Thyroid gland (tissue), 4 donors: ENCODE measurements at regions not wholly inside any gene's neighbourhood (a gene's known extent, or its start where the extent isn't known, plus 50 kb on each side); places are given as distances from the start of the nearest gene placed in this dataset. TPM values are rescaled to one million over a fixed set of nuclear protein-coding genes. Genes with fewer than 3 reads are reported as not detected.

Experiments
- DNase-seq, 2 donors: peaks; one replicate each; pipeline ENCODE4 v3.0.0-alpha.2; 2019
- H3K27ac ChIP-seq, 3 donors: fragments of 200-600 bp; sonication (generic); 1 replicate in 2 of 3; 2 replicates in 1 of 3; pipeline ENCODE4 v1.5.1; 2016 to 2019; ENCODE audit warnings: mild to moderate bottlenecking in 1 of 3, moderate library complexity in 1 of 3
- H3K27me3 ChIP-seq: fragments of 200-600 bp; sonication (generic); one replicate; pipeline ENCODE4 v1.5.1; 2019
- H3K36me3 ChIP-seq, 2 donors: fragments of 200-600 bp; sonication (generic); one replicate each; pipeline ENCODE4 v1.5.1; 2016 to 2019
- H3K4me1 ChIP-seq, 2 donors: fragments of 200-600 bp; sonication (generic); one replicate each; pipeline ENCODE4 v1.5.1; 2017 to 2019
- H3K4me3 ChIP-seq, 3 donors: fragments of 200-600 bp; sonication (generic); replicated peaks in 1 of 3; 1 replicate in 2 of 3; 2 replicates in 1 of 3; pipeline ENCODE4 v1.5.1; 2016; ENCODE audit warnings: mild to moderate bottlenecking in 1 of 3
- H3K9me3 ChIP-seq: fragments of 200-600 bp; sonication (generic); one replicate; pipeline ENCODE4 v1.5.1; 2017
- POLR2A ChIP-seq, 2 donors: fragments of 450-650 bp; IDR thresholded peaks; one replicate each; pipeline ENCODE4 v1.6.1; 2017; ENCODE audit warnings: antibody characterized with exemption in 2 of 2, mild to moderate bottlenecking in 2 of 2, moderate library complexity in 1 of 2
- intact Hi-C: fragments of 100-400 bp; cut with DNase I; formaldehyde crosslinking; loops from one replicate; pipeline ENCODE4 v1.15.1; 2023
- small RNA-seq: library from RNA; depleted of rRNA; stranded (forward); fragments of <200 nt; gene quantifications from one replicate; pipeline ENCODE3, GENCODE V24; 2016
- TF ChIP-seq, protein P1 (sequence below), 6 experiments: fragments of 200-600 bp in 3 of 6; fragments of 450-650 bp in 3 of 6; sonication (generic) in 3 of 6; IDR thresholded peaks; one replicate each; pipeline ENCODE4 v1.5.1; 2016 to 2019; ENCODE audit warnings: antibody characterized with exemption in 6 of 6, mild to moderate bottlenecking in 2 of 6, inconsistent platforms in 1 of 6, moderate library complexity in 1 of 6

- Histone ChIP-seq H3K9me3 (no peaks in the 10 kb centered on the region), H3K27ac (no peak overlapping the region), H3K27me3 (no peaks in the 10 kb centered on the region), H3K4me1 (no peaks in the 10 kb centered on the region), H3K36me3 (no peaks in the 10 kb centered on the region), H3K4me3 (no peak overlapping the region)
- intact Hi-C loops = no loop called here
- TF ChIP-seq, protein P1, sequence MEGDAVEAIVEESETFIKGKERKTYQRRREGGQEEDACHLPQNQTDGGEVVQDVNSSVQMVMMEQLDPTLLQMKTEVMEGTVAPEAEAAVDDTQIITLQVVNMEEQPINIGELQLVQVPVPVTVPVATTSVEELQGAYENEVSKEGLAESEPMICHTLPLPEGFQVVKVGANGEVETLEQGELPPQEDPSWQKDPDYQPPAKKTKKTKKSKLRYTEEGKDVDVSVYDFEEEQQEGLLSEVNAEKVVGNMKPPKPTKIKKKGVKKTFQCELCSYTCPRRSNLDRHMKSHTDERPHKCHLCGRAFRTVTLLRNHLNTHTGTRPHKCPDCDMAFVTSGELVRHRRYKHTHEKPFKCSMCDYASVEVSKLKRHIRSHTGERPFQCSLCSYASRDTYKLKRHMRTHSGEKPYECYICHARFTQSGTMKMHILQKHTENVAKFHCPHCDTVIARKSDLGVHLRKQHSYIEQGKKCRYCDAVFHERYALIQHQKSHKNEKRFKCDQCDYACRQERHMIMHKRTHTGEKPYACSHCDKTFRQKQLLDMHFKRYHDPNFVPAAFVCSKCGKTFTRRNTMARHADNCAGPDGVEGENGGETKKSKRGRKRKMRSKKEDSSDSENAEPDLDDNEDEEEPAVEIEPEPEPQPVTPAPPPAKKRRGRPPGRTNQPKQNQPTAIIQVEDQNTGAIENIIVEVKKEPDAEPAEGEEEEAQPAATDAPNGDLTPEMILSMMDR (IDR thresholded peaks at IDR 0.05) = no peak
- no peak for TF ChIP-seq POLR2A (IDR thresholded peaks at IDR 0.05)
- no peak for DNase-seq
Measured at GRCh38 chr6:73878403-73878802, 182.4 kb downstream of the CD109 start.

Small RNAs in the stretch of these regions (small RNA-seq; reads per million reads assigned to genes)
- gene AL356277.1 (not detected), gene TXNP7 (not detected)
